ENCODE measurements at regions not wholly inside any gene's neighbourhood (a gene's known extent, or its start where the extent isn't known, plus 50 kb on each side); places are given as distances from the start of the nearest gene placed in this dataset.

DNA sequence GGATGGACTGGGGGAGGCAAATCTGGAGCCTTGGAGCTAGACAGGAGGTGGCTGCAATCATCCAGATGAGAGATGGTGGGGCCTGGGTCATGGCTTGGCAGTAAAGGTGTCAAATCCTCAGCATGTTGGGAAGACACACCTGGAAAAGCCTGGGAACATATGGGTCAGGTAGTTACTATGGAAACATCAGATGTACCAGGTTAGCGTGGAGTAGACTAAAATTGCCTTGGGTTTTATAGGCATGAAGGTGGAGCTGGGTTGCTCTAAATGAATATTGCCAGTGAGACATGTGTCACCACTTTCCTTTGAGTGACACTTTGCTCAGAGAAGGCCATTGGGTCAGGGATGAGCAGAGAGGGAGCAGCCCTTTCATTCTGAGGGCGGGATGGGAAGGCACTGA lies 473.7 kb downstream of the TBC1D22A start:
- no peaks in the 10 kb centered on the region for H3K36me3 ChIP-seq (ENCODE audit: low read depth, low read length)
- H4K20me1 ChIP-seq (ENCODE audit: low read length), result no peaks in the 10 kb centered on the region
- POLR2A ChIA-PET (ENCODE audit: unreplicated experiment), result no interaction called here
- no peaks in the 10 kb centered on the region for H3K9me3 ChIP-seq (ENCODE audit: low read length)
- H3K4me3 ChIP-seq (ENCODE audit: low read length), result no peak overlapping the region
- TF ChIP-seq EZH2 (IDR thresholded peaks at IDR 0.05; ENCODE audit: low read length, unreplicated experiment) (no peak), EZH2phosphoT487 (IDR thresholded peaks at IDR 0.05; ENCODE audit: borderline replicate concordance, low read length) (no peak)
- TF ChIP-seq, protein P1, sequence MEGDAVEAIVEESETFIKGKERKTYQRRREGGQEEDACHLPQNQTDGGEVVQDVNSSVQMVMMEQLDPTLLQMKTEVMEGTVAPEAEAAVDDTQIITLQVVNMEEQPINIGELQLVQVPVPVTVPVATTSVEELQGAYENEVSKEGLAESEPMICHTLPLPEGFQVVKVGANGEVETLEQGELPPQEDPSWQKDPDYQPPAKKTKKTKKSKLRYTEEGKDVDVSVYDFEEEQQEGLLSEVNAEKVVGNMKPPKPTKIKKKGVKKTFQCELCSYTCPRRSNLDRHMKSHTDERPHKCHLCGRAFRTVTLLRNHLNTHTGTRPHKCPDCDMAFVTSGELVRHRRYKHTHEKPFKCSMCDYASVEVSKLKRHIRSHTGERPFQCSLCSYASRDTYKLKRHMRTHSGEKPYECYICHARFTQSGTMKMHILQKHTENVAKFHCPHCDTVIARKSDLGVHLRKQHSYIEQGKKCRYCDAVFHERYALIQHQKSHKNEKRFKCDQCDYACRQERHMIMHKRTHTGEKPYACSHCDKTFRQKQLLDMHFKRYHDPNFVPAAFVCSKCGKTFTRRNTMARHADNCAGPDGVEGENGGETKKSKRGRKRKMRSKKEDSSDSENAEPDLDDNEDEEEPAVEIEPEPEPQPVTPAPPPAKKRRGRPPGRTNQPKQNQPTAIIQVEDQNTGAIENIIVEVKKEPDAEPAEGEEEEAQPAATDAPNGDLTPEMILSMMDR (conservative IDR thresholded peaks at IDR 0.05; ENCODE audit: low read depth, low read length), result no peak
- no peaks in the 10 kb centered on the region for H3K79me2 ChIP-seq (ENCODE audit: low read length)
- no peaks in the 10 kb centered on the region for H3F3A ChIP-seq (ENCODE audit: low read length, unreplicated experiment)
- DNase-seq, result no peak
- intact Hi-C loops (cut with micrococcal nuclease), result no loop called here
- H2AFZ ChIP-seq (ENCODE audit: low read length), result no peak overlapping the region
- no TSS peak for BruUV-seq (replicated peaks)
- no peak for ATAC-seq
- H3K4me2 ChIP-seq (ENCODE audit: low read length), result no peak overlapping the region
- no peaks in the 10 kb centered on the region for H3K9me2 ChIP-seq (replicated peaks; ENCODE audit: low read length)
- CTCF ChIA-PET, result no interaction called here
- no peak overlapping the region for H3K27ac ChIP-seq (ENCODE audit: low read length)
- H3K9ac ChIP-seq (ENCODE audit: low read length), result no peak overlapping the region
- H3K27me3 ChIP-seq (ENCODE audit: low read length), result peaks cover 11% of the 10 kb centered on the region; the same call in 1 of the 2 replicates
- no peaks in the 10 kb centered on the region for H3K4me1 ChIP-seq (ENCODE audit: insufficient read depth, low read length)

DNA sequence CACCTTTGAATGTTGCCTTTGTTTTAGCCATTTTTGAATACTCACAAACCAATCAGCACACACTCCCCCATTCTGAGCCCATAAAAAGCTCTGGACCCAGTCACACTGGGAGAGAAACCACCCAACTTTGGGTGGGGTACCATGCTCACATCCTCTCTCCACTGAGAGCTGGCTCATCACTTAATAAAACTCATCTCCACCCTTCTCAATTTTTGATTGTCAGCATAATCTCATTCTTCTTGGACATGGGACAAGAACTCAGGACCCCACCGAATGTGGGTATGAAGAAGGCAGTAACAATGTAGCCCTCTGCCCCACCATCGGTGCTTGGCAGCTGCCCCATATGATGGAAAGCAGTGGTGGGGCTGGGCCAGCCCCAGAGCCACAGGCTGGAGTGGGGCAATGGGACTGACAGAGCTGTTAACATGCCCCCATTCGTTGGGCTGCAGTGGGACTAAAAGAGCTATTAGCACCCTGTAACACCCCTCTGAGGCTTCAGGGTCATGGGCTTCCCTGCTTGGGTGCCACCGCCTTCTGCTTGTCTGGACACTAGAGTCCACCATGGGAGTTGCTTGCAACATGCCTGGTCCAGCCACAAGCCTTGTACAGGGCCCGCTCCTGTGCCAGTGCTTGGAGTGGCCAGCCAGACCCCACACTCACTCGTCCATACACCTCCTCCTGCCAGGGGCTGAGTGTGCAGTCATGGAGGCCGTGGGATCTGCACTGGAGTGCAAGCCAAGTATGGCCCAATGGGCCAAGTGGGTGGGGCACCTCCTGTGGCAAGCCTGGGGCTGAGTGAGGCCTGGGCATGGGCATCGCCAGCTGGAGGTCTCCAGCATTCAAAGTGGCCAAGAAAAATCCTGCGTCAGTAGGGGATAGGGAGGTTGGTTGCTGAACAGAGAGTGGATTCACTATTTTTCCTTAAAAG lies 471.1 kb downstream of the TBC1D22A start:
- CTCF ChIA-PET, result no interaction called here
- ATAC-seq (no peak), DNase-seq (no peak)
- H2AFZ ChIP-seq (ENCODE audit: low read length), result no peak overlapping the region
- POLR2A ChIA-PET (ENCODE audit: unreplicated experiment), result no interaction called here
- TF ChIP-seq, protein P1 (conservative IDR thresholded peaks at IDR 0.05; ENCODE audit: low read depth, low read length), result no peak
- TF ChIP-seq EZH2phosphoT487 (IDR thresholded peaks at IDR 0.05; ENCODE audit: borderline replicate concordance, low read length) (no peak), EZH2 (IDR thresholded peaks at IDR 0.05; ENCODE audit: low read length, unreplicated experiment) (no peak)
- no peaks in the 10 kb centered on the region for H3K36me3 ChIP-seq (ENCODE audit: low read depth, low read length)
- H3F3A ChIP-seq (ENCODE audit: low read length, unreplicated experiment), result no peaks in the 10 kb centered on the region
- H3K4me3 ChIP-seq (ENCODE audit: low read length), result no peak overlapping the region
- H3K9ac ChIP-seq (ENCODE audit: low read length), result no peak overlapping the region
- H4K20me1 ChIP-seq (ENCODE audit: low read length), result no peaks in the 10 kb centered on the region
- H3K27ac ChIP-seq (ENCODE audit: low read length), result no peak overlapping the region
- H3K9me2 ChIP-seq (replicated peaks; ENCODE audit: low read length), result no peaks in the 10 kb centered on the region
- H3K9me3 ChIP-seq (ENCODE audit: low read length), result no peaks in the 10 kb centered on the region
- no TSS peak for BruUV-seq (replicated peaks)
- intact Hi-C loops (cut with micrococcal nuclease), result no loop called here
- no peaks in the 10 kb centered on the region for H3K4me1 ChIP-seq (ENCODE audit: insufficient read depth, low read length)
- H3K27me3 ChIP-seq (ENCODE audit: low read length), result no peaks in the 10 kb centered on the region
- no peaks in the 10 kb centered on the region for H3K79me2 ChIP-seq (ENCODE audit: low read length)
- no peak overlapping the region for H3K4me2 ChIP-seq (ENCODE audit: low read length)

DNA sequence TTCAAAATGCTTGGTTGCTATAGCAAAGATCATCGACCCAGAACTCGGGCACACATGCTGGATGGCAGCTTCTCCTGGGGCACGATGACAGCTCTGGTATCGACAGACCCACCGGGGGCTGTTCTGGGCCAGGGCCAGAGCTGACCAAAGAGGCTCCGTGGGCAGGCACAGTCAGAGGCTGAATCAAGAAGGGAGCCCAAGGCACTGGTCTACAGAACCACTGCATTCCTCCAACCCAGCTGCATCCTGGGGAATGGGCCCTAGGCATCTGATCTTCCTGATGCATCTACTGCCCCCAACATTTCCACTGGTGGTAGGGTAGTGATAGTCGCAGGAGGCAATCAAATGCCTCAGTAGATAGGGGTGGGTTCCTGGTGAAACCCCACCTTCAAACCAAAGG lies 470.3 kb downstream of the TBC1D22A start:
- ATAC-seq (no peak), DNase-seq (no peak)
- no peak overlapping the region for H3K27ac ChIP-seq (ENCODE audit: low read length)
- no peaks in the 10 kb centered on the region for H3K4me1 ChIP-seq (ENCODE audit: insufficient read depth, low read length)
- POLR2A ChIA-PET (ENCODE audit: unreplicated experiment), result no interaction called here
- BruUV-seq (replicated peaks), result no TSS peak
- no peak for TF ChIP-seq EZH2phosphoT487 (IDR thresholded peaks at IDR 0.05; ENCODE audit: borderline replicate concordance, low read length)
- TF ChIP-seq, protein P1 (conservative IDR thresholded peaks at IDR 0.05; ENCODE audit: low read depth, low read length), result no peak
- TF ChIP-seq EZH2 (IDR thresholded peaks at IDR 0.05; ENCODE audit: low read length, unreplicated experiment), result no peak
- no peaks in the 10 kb centered on the region for H4K20me1 ChIP-seq (ENCODE audit: low read length)
- no peak overlapping the region for H3K9ac ChIP-seq (ENCODE audit: low read length)
- no peak overlapping the region for H3K4me3 ChIP-seq (ENCODE audit: low read length)
- CTCF ChIA-PET, result no interaction called here
- H2AFZ ChIP-seq (ENCODE audit: low read length), result no peak overlapping the region
- no peaks in the 10 kb centered on the region for H3K9me3 ChIP-seq (ENCODE audit: low read length)
- H3K27me3 ChIP-seq (ENCODE audit: low read length), result no peaks in the 10 kb centered on the region
- no peaks in the 10 kb centered on the region for H3K9me2 ChIP-seq (replicated peaks; ENCODE audit: low read length)
- no peak overlapping the region for H3K4me2 ChIP-seq (ENCODE audit: low read length)
- H3K36me3 ChIP-seq (ENCODE audit: low read depth, low read length), result no peaks in the 10 kb centered on the region
- H3F3A ChIP-seq (ENCODE audit: low read length, unreplicated experiment), result no peaks in the 10 kb centered on the region
- no peaks in the 10 kb centered on the region for H3K79me2 ChIP-seq (ENCODE audit: low read length)
- intact Hi-C loops (cut with micrococcal nuclease), result no loop called here

All from PC-3 (cell line).